Mesendoderm (in vitro differentiated cells): ENCODE measurements at regions not wholly inside any gene's neighbourhood (a gene's known extent, or its start where the extent isn't known, plus 50 kb on each side); places are given as distances from the start of the nearest gene placed in this dataset.

Source experiments
- DNase-seq: peaks from one replicate; pipeline ENCODE4 v3.0.0; 2013
- H2AK5ac ChIP-seq: 2 replicates; pipeline ENCODE4 v1.6.1; 2013; ENCODE audit warnings: low read length, inconsistent platforms
- H2BK120ac ChIP-seq: 2 replicates; pipeline ENCODE4 v1.6.1; 2013; ENCODE audit warnings: low read depth, mild to moderate bottlenecking, low read length, moderate library complexity, mixed read lengths
- H2BK15ac ChIP-seq: replicated peaks from 2 replicates; pipeline ENCODE4 v1.6.1; 2013; ENCODE audit warnings: low read depth, mild to moderate bottlenecking, moderate library complexity
- H2BK5ac ChIP-seq: 2 replicates; pipeline ENCODE4 v1.6.1; 2013; ENCODE audit warnings: low read length, inconsistent platforms
- H3K18ac ChIP-seq: 2 replicates; pipeline ENCODE4 v1.6.1; 2013; ENCODE audit warnings: mild to moderate bottlenecking, low read length, mixed read lengths
- H3K23ac ChIP-seq: one replicate; pipeline ENCODE4 v1.6.1; 2013; ENCODE audit warnings: low read length
- H3K27ac ChIP-seq: 2 replicates; pipeline ENCODE4 v1.5.1; 2013; ENCODE audit warnings: low read depth, mild to moderate bottlenecking, inconsistent platforms, low read length, moderate library complexity
- H3K27me3 ChIP-seq: 2 replicates; pipeline ENCODE4 v1.6.1; 2013; ENCODE audit warnings: low read length, control low read depth, mild to moderate bottlenecking, inconsistent platforms; ENCODE audit not compliant: insufficient read depth, poor library complexity
- H3K36me3 ChIP-seq: 2 replicates; pipeline ENCODE4 v1.6.1; 2013; ENCODE audit warnings: low read length, inconsistent platforms; ENCODE audit not compliant: control insufficient read depth, insufficient read depth
- H3K4ac ChIP-seq: one replicate; pipeline ENCODE4 v1.6.1; 2013; ENCODE audit warnings: low read depth, mild to moderate bottlenecking, low read length, moderate library complexity
- H3K4me1 ChIP-seq: 2 replicates; pipeline ENCODE4 v1.6.1; 2013; ENCODE audit warnings: low read depth, low read length, inconsistent platforms; ENCODE audit not compliant: control insufficient read depth
- H3K4me2 ChIP-seq: 2 replicates; pipeline ENCODE4 v1.6.1; 2013; ENCODE audit warnings: low read length
- H3K4me3 ChIP-seq: 2 replicates; pipeline ENCODE4 v1.5.1; 2013; ENCODE audit warnings: mild to moderate bottlenecking, low read length
- H3K56ac ChIP-seq: one replicate; pipeline ENCODE4 v1.6.1; 2013; ENCODE audit warnings: low read length
- H3K79me1 ChIP-seq: 2 replicates; pipeline ENCODE4 v1.6.1; 2013; ENCODE audit warnings: low read length, inconsistent platforms
- H3K79me2 ChIP-seq: 2 replicates; pipeline ENCODE4 v1.6.1; 2013; ENCODE audit warnings: mild to moderate bottlenecking, low read length; ENCODE audit not compliant: control insufficient read depth, insufficient read depth
- H3K9ac ChIP-seq: 2 replicates; pipeline ENCODE4 v1.6.1; 2013; ENCODE audit warnings: low read length, inconsistent platforms
- H4K5ac ChIP-seq: one replicate; pipeline ENCODE4 v1.6.1; 2013; ENCODE audit warnings: low read length
- H4K8ac ChIP-seq: one replicate; pipeline ENCODE4 v1.6.1; 2013; ENCODE audit warnings: low read depth, mild to moderate bottlenecking, control low read depth, low read length, moderate library complexity
- WGBS: extraction: QIAGEN DNeasy Blood & Tissue Kit; methylation state at CpG from one replicate; pipeline ENCODE4 v1.1.7; 2013; ENCODE audit warnings: low lambda C conversion rate, missing lambda C conversion rate; ENCODE audit not compliant: insufficient coverage; ENCODE audit errors: extremely low coverage; 5-methylcytosine and 5-hydroxymethylcytosine counted together

DNA sequence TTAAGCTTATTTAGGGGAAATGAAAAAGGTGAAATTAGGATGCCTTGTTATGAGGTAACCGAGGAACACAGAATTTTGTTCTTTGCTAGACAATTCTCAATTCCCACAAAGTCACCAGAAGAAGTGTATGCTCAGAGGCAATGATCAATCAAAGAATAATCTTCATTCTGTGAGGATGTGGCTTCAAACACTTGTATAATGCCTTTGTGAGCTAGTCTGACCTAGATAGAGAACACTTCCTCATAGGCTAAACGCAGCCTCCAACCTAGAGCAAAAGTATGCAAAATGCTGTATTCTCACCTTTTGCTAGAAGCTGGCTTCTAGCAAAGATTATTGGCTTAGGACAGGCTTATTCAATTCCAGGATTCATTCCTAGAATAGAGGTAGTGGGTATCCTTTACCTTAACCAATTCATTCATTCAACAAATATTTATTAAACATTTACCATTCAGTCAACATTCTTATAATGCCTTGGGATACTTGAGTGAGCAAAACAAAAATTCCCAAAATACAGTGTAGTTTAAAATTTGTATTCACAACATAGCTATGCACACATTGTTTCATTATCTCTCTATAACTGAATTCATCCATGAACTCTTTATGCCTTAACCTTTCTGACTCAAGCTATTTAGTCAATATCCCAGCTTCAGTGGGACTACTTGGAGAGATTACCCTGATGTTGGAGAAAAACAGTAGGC lies 530.2 kb downstream of the PTPRC start:
- Histone ChIP-seq H2BK5ac (no peak overlapping the region), H2BK15ac (no peak overlapping the region), H3K36me3 (no peaks in the 10 kb centered on the region), H2BK120ac (no peak overlapping the region), H3K4me3 (no peak overlapping the region), H3K27ac (no peak overlapping the region), H3K4me2 (no peak overlapping the region), H3K79me1 (no peaks in the 10 kb centered on the region), H3K23ac (no peak overlapping the region), H3K4me1 (no peaks in the 10 kb centered on the region), H3K4ac (no peak overlapping the region), H3K56ac (no peak overlapping the region), H3K9ac (no peak overlapping the region), H3K18ac (no peak overlapping the region), H4K8ac (no peak overlapping the region), H2AK5ac (no peak overlapping the region), H4K5ac (no peak overlapping the region), H3K79me2 (no peaks in the 10 kb centered on the region), H3K27me3 (no peaks in the 10 kb centered on the region)
- no CpG with 5 or more reads among the region's 2 CpGs for WGBS
- no peak for DNase-seq

DNA sequence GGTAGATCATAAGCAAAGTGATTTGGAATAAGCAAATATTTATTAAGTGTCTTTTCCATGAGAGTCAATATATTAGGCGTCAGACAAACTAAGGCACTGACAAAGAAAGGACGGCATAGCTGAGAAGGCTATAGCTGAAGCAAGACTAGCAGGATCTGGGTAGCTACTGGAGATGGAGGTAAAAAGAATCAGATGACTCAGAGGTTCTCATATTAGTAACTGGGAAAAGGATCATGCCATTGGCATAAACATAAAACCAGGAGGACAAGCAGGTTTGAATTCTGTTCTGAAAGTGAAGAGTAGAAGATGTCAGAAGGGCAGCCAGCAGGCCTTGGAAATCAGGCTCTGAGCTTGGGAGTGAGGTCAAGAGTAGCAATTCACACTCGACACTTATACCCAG lies 531.9 kb downstream of the PTPRC start:
- Histone ChIP-seq H3K4me3 (no peak overlapping the region), H2BK120ac (no peak overlapping the region), H4K5ac (no peak overlapping the region), H3K27me3 (no peaks in the 10 kb centered on the region), H3K18ac (no peak overlapping the region), H3K56ac (no peak overlapping the region), H3K4me1 (no peaks in the 10 kb centered on the region), H4K8ac (no peak overlapping the region), H3K79me2 (no peaks in the 10 kb centered on the region), H2BK5ac (no peak overlapping the region), H3K23ac (no peak overlapping the region), H3K4ac (no peak overlapping the region), H3K79me1 (no peaks in the 10 kb centered on the region), H3K4me2 (no peak overlapping the region), H3K9ac (no peak overlapping the region), H2BK15ac (no peak overlapping the region), H3K36me3 (no peaks in the 10 kb centered on the region), H3K27ac (no peak overlapping the region), H2AK5ac (no peak overlapping the region)
- no CpG with 5 or more reads among the region's 3 CpGs for WGBS
- DNase-seq: no peak

- no peaks in the 10 kb centered on the region for H3K79me1 ChIP-seq
- no peak overlapping the region for H3K4me2 ChIP-seq
- H2BK15ac ChIP-seq: no peak overlapping the region
- no peak overlapping the region for H3K27ac ChIP-seq
- H3K18ac ChIP-seq: no peak overlapping the region
- no peak overlapping the region for H3K4me3 ChIP-seq
- H2BK5ac ChIP-seq: no peak overlapping the region
- no peak overlapping the region for H2AK5ac ChIP-seq
- H3K4ac ChIP-seq: no peak overlapping the region
- H4K5ac ChIP-seq: no peak overlapping the region
- H3K9ac ChIP-seq: no peak overlapping the region
- no CpG with 5 or more reads among the region's 4 CpGs for WGBS
- no peak overlapping the region for H3K56ac ChIP-seq
- DNase-seq: no peak
- no peaks in the 10 kb centered on the region for H3K36me3 ChIP-seq
- H3K79me2 ChIP-seq: no peaks in the 10 kb centered on the region
- H3K23ac ChIP-seq: no peak overlapping the region
- H3K4me1 ChIP-seq: no peaks in the 10 kb centered on the region
- no peak overlapping the region for H4K8ac ChIP-seq
- H2BK120ac ChIP-seq: no peak overlapping the region
- no peaks in the 10 kb centered on the region for H3K27me3 ChIP-seq
Measured at GRCh38 chr1:199172171-199173124, 533.6 kb downstream of the PTPRC start.

- H3K36me3 ChIP-seq: no peaks in the 10 kb centered on the region
- H3K79me1 ChIP-seq: no peaks in the 10 kb centered on the region
- H3K27me3 ChIP-seq: no peaks in the 10 kb centered on the region
- H3K79me2 ChIP-seq: no peaks in the 10 kb centered on the region
- H4K8ac ChIP-seq: no peak overlapping the region
- H3K27ac ChIP-seq: no peak overlapping the region
- H4K5ac ChIP-seq: no peak overlapping the region
- no peak overlapping the region for H2BK15ac ChIP-seq
- H3K4ac ChIP-seq: no peak overlapping the region
- no peak overlapping the region for H3K9ac ChIP-seq
- no peak overlapping the region for H2AK5ac ChIP-seq
- no peak overlapping the region for H3K23ac ChIP-seq
- H3K4me2 ChIP-seq: no peak overlapping the region
- no peaks in the 10 kb centered on the region for H3K4me1 ChIP-seq
- no peak for DNase-seq
- no peak overlapping the region for H2BK120ac ChIP-seq
- no peak overlapping the region for H3K18ac ChIP-seq
- H3K4me3 ChIP-seq: no peak overlapping the region
- no peak overlapping the region for H2BK5ac ChIP-seq
- no peak overlapping the region for H3K56ac ChIP-seq
Measured at GRCh38 chr1:199173356-199173755, 534.5 kb downstream of the PTPRC start.

DNA sequence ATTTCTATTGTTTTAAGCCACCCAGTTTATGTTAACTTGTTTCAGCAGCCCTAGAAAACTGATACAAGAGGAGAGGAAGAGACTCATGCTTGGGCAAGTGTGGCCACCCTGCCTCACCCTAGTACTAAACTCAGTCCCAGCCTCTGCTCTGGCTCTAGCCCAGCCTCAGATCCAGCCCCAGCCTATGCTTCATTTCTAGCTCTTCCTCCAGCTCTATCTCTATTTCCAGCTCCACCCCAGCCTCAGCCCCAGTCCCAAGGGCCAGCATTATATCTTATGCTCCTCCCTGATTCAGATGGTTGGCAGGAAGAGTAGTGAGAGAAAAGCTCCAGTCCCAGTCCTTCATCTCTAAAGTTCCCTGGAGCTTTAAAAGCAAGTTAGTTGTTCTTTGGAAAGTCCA lies 535.5 kb downstream of the PTPRC start:
- H3K9ac ChIP-seq: no peak overlapping the region
- no peak overlapping the region for H3K4me2 ChIP-seq
- H2AK5ac ChIP-seq: no peak overlapping the region
- H4K5ac ChIP-seq: no peak overlapping the region
- H3K4ac ChIP-seq: no peak overlapping the region
- no peak overlapping the region for H2BK5ac ChIP-seq
- H3K27me3 ChIP-seq: no peaks in the 10 kb centered on the region
- peak overlapping the region; percentile 8 for H3K18ac ChIP-seq
- no peak overlapping the region for H2BK15ac ChIP-seq
- no peak for DNase-seq
- no peak overlapping the region for H3K23ac ChIP-seq
- H2BK120ac ChIP-seq: no peak overlapping the region
- no peak overlapping the region for H3K56ac ChIP-seq
- no peak overlapping the region for H3K27ac ChIP-seq
- no peaks in the 10 kb centered on the region for H3K79me1 ChIP-seq
- no peak overlapping the region for H3K4me3 ChIP-seq
- no peak overlapping the region for H4K8ac ChIP-seq
- H3K79me2 ChIP-seq: no peaks in the 10 kb centered on the region
- H3K4me1 ChIP-seq: no peaks in the 10 kb centered on the region
- H3K36me3 ChIP-seq: no peaks in the 10 kb centered on the region
